OCI-LY7 (cell line): ENCODE measurements at regions not wholly inside any gene's neighbourhood (a gene's known extent, or its start where the extent isn't known, plus 50 kb on each side); places are given as distances from the start of the nearest gene placed in this dataset.

Experiments
- BruUV-seq: library from RNA; stranded (reverse); fragments of 400-500 nt; replicated peaks from 2 replicates; lab custom pipeline; 2021; lab: Mats Ljungman, UMichigan
- CTCF ChIA-PET: fragments of 300-600 bp; sonication (Branson Sonifier 250); formaldehyde crosslinking; loops from one replicate; lab custom pipeline; 2022; ENCODE audit warnings: antibody characterized with exemption; ENCODE audit not compliant: unreplicated experiment; lab: Charles Lee
- POLR2A ChIA-PET: fragments of 300-600 bp; sonication (Branson Sonifier 250); formaldehyde crosslinking; loops from one replicate; lab custom pipeline; 2022; ENCODE audit warnings: antibody characterized with exemption; lab: Charles Lee
- DNase-seq: peaks from one replicate; pipeline ENCODE4 v3.0.0-alpha.2; 2015; ENCODE audit warnings: low spot score
- H2AFZ ChIP-seq: fragments of 200-600 bp; sonication (generic), shearing (Covaris generic); 2 replicates; pipeline ENCODE4 v1.6.1; 2014; ENCODE audit warnings: mild to moderate bottlenecking, antibody characterized with exemption, low read length, moderate library complexity
- H3K27ac ChIP-seq: fragments of 200-600 bp; sonication (generic); 2 replicates; pipeline ENCODE4 v1.5.1; 2014; ENCODE audit warnings: mixed run types, low read depth, mild to moderate bottlenecking, moderate library complexity, low read length, inconsistent platforms; ENCODE audit not compliant: poor library complexity, severe bottlenecking
- H3K36me3 ChIP-seq: fragments of 200-600 bp; sonication (generic); 2 replicates; pipeline ENCODE4 v1.6.1; 2014; ENCODE audit warnings: mild to moderate bottlenecking, antibody characterized with exemption, low read length, moderate library complexity, mixed read lengths; ENCODE audit not compliant: insufficient read depth
- H3K4me1 ChIP-seq: fragments of 200-600 bp; sonication (generic); 2 replicates; pipeline ENCODE4 v1.5.1; 2014; ENCODE audit warnings: mild to moderate bottlenecking, low read length; ENCODE audit not compliant: insufficient read depth, poor library complexity, severe bottlenecking
- H3K4me2 ChIP-seq: fragments of 200-600 bp; sonication (generic); 2 replicates; pipeline ENCODE4 v1.6.1; 2014; ENCODE audit warnings: mild to moderate bottlenecking, low read length
- H3K4me3 ChIP-seq: fragments of 200-600 bp; sonication (generic); 2 replicates; pipeline ENCODE4 v1.5.1; 2014; ENCODE audit warnings: mild to moderate bottlenecking, low read depth, low read length; ENCODE audit not compliant: poor library complexity, severe bottlenecking
- H3K79me2 ChIP-seq: fragments of 200-600 bp; sonication (generic); 2 replicates; pipeline ENCODE4 v1.6.1; 2016; ENCODE audit warnings: low read depth, mild to moderate bottlenecking, low read length, moderate library complexity, mixed read lengths; ENCODE audit not compliant: insufficient read depth
- H3K9me2 ChIP-seq: fragments of 200-600 bp; sonication (generic); 2 replicates; pipeline ENCODE4 v1.6.1; 2016; ENCODE audit warnings: mild to moderate bottlenecking, low read length, mixed read lengths; ENCODE audit not compliant: insufficient read depth
- H3K9me3 ChIP-seq: fragments of 200-600 bp; sonication (generic); 2 replicates; pipeline ENCODE4 v1.6.1; 2014; ENCODE audit warnings: mild to moderate bottlenecking, mixed run types, low read length, mixed read lengths
- H4K20me1 ChIP-seq: fragments of 200-600 bp; sonication (generic); 2 replicates; pipeline ENCODE4 v1.6.1; 2014; ENCODE audit warnings: mild to moderate bottlenecking, antibody characterized with exemption, low read length, moderate library complexity, mixed read lengths; ENCODE audit not compliant: insufficient read depth
- CTCF ChIP-seq: fragments of 200-600 bp; sonication (generic); conservative IDR thresholded peaks from 2 replicates; pipeline ENCODE4 v1.5.1; 2014; ENCODE audit warnings: mild to moderate bottlenecking, antibody characterized with exemption, low read length, moderate library complexity, mixed read lengths
- EZH2phosphoT487 ChIP-seq: fragments of 200-600 bp; sonication (generic); IDR thresholded peaks from 2 replicates; pipeline ENCODE4 v1.6.1; 2018; ENCODE audit warnings: low read depth, borderline replicate concordance, mild to moderate bottlenecking, mixed run types, antibody characterized with exemption, low read length, moderate library complexity, mixed read lengths
- intact Hi-C: fragments of 100-400 bp; cut with micrococcal nuclease; formaldehyde crosslinking; loops from one replicate; pipeline ENCODE4 v1.10.0; 2022; ENCODE audit not compliant: unreplicated experiment

GRCh38 chr3:168653255-168653654, 557.5 kb upstream of the GOLIM4 start:
- no peaks in the 10 kb centered on the region for H3K36me3 ChIP-seq
- H3K79me2 ChIP-seq, result no peaks in the 10 kb centered on the region
- POLR2A ChIA-PET, result no interaction called here
- no peaks in the 10 kb centered on the region for H3K9me2 ChIP-seq
- CTCF ChIA-PET, result no interaction called here
- intact Hi-C loops, result no loop called here
- H3K9me3 ChIP-seq, result no peaks in the 10 kb centered on the region
- DNase-seq, result no peak
- H3K4me1 ChIP-seq, result no peaks in the 10 kb centered on the region
- no peak for TF ChIP-seq CTCF
- TF ChIP-seq EZH2phosphoT487, result no peak
- no peaks in the 10 kb centered on the region for H4K20me1 ChIP-seq
- H3K4me3 ChIP-seq, result no peak overlapping the region
- no TSS peak for BruUV-seq
- no peak overlapping the region for H3K4me2 ChIP-seq
- no peak overlapping the region for H2AFZ ChIP-seq
- H3K27ac ChIP-seq, result no peak overlapping the region

- no peaks in the 10 kb centered on the region for H3K4me1 ChIP-seq
- no peaks in the 10 kb centered on the region for H4K20me1 ChIP-seq
- TF ChIP-seq EZH2phosphoT487 (no peak), CTCF (no peak)
- H3K36me3 ChIP-seq, result no peaks in the 10 kb centered on the region
- DNase-seq, result no peak
- H3K4me2 ChIP-seq, result no peak overlapping the region
- intact Hi-C loops, result no loop called here
- no peak overlapping the region for H3K27ac ChIP-seq
- no peak overlapping the region for H3K4me3 ChIP-seq
- H3K9me2 ChIP-seq, result no peaks in the 10 kb centered on the region
- H2AFZ ChIP-seq, result no peak overlapping the region
- CTCF ChIA-PET, result no interaction called here
- H3K9me3 ChIP-seq, result no peaks in the 10 kb centered on the region
- no TSS peak for BruUV-seq
- no peaks in the 10 kb centered on the region for H3K79me2 ChIP-seq
- POLR2A ChIA-PET, result no interaction called here
These were observed 552.6 kb upstream of the GOLIM4 start for GRCh38 chr3:168648321-168648720.

- no peaks in the 10 kb centered on the region for H3K36me3 ChIP-seq
- no peak overlapping the region for H3K4me2 ChIP-seq
- no peaks in the 10 kb centered on the region for H4K20me1 ChIP-seq
- H3K4me1 ChIP-seq, result no peaks in the 10 kb centered on the region
- ChIA-PET CTCF (no interaction called here), POLR2A (no interaction called here)
- no peak overlapping the region for H3K27ac ChIP-seq
- H2AFZ ChIP-seq, result no peak overlapping the region
- no peaks in the 10 kb centered on the region for H3K9me2 ChIP-seq
- intact Hi-C loops, result no loop called here
- no peaks in the 10 kb centered on the region for H3K79me2 ChIP-seq
- BruUV-seq, result no TSS peak
- H3K4me3 ChIP-seq, result no peak overlapping the region
- no peaks in the 10 kb centered on the region for H3K9me3 ChIP-seq
- no peak for DNase-seq
- TF ChIP-seq CTCF (no peak), EZH2phosphoT487 (no peak)
These were observed 551.9 kb upstream of the GOLIM4 start for GRCh38 chr3:168647582-168647981.
